HG03280 (cell line): ENCODE measurements at regions not wholly inside any gene's neighbourhood (a gene's known extent, or its start where the extent isn't known, plus 50 kb on each side); places are given as distances from the start of the nearest gene placed in this dataset.
"Not testable (repeated sequence)": the region's sequence is repeated elsewhere in the genome, so short reads cannot be mapped to it uniquely, and the experiment has no call there.

Experiments used
- ATAC-seq: cut with Tn5 transposase; IDR thresholded peaks from one replicate; pipeline ENCODE4 v1.9.1; 2021; ENCODE audit warnings: mild to moderate bottlenecking, moderate library complexity; ENCODE audit not compliant: unreplicated experiment

DNA sequence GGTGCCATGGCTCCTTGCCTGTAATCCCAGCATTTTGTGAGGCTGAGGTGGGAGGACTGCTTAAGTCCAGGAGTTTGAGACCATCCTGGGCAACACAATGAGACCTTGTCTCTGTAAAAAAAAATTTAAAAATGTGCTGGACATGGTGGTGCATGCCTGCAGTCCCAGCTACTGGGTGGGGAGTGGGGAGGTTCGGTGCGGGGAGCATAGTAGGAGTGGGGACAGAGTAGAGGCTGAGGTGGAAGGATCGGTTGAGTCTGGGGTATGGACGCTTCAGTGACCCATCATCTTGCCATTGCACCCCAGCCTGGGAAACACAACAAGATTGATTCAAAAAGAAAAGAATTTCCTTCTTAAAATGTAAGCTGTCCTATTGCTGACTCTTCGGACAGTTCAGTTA lies 1490.0 kb upstream of the GBE1 start:
- ATAC-seq = no peak

DNA sequence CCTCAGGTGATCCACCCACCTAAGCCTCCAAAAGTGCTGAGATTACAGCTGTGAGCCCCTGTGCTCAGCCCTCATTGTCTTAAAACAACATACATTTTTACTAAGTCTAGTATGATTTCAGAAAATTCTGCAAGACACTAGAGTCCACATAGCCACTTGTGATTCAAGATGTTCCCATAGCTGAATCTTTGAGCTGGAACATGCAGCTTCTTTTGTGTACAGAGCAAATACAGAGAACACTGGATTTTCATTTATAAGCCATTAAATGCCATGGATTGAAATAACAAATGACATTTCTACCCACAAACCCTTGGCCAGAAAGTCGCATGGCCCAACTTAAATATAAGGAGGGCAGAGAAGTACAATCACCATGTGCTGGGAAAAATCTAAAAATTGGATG lies 1489.2 kb upstream of the GBE1 start:
- ATAC-seq = no peak

DNA sequence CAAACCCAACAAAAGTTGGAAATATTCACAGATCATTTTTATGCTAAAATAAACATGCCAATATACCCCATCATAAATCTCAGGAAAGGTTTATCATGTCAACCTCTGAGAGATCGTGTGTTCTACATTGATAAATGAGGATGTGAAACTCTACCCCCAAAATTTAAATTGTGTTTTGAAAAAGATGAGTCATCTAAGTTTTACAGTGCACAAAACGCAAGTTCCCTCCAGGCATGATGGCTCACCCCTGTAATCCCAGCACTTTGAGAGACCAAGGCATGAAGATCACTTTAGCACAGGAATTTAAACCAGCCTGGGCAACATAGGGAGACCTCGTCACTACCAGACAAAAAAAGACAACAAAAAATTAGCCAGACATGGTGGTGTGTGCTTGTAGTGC lies 1487.0 kb upstream of the GBE1 start:
- ATAC-seq = no peak

DNA sequence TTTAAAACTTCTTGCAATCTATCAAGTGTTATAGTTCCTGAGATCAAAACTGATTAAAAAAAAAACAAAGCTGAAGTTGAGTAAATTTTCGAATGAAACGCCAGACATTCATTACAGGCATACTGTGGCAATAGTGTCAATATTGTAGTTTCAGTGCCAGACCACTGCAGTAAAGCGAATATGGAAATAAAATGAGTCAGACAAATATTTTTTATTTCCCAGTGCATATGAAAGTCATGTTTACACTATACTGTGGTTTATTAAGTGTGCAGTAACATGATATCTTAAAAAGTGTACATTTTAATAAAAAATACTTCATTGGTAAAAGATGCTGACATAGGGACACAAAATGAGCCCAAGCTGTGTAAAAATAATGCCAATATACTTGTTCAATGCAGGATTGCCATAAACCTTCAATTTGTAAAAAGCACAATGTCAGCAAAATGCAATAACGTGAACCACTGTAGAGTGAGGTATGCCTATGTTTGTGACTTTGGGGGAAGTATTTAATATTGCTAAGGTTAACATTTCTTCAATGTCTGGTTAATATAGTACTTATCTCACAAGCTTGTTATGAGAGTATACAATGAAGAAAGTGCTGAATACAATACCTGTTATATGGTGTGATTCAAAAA lies 1473.9 kb upstream of the GBE1 start:
- no peak for ATAC-seq

DNA sequence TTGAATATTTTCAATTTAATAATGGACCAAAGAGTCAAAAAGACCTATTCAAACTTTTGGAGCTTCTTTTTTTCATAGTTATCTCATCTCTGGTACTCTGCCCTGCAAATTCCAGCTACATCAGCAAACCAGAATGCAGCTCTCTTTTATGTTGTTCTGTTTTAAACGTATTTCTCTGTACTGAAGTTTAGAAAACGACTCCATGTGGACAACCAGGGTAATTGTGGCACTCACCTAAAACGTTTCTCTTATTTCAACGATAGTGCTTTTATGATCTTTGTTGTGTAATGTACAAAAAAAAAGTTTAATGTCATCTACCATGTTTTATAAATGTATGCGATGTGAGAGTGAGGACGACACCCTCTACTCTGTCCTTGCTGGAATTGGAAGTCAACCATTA lies 1472.3 kb upstream of the GBE1 start:
- ATAC-seq = no peak

DNA sequence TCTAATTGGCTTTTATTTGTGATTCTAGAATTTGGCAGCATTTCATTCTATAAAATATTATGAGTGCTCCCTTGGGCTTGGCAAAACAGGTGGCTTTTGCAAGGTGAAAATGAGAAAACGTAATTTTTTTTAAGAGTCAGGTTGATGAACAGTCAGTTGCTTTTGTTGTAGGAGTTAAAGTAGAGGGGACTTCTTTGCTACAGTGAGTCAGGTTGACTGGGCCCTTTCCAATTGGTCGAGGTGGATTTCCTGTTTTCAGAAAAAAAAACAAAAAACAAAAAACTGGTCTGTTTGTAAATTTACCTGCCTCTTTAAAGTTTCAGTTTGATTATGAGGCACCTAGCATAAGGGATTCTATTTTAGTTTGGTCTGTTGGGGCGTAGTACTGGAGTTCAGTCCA lies 1469.4 kb upstream of the GBE1 start:
- no peak for ATAC-seq

DNA sequence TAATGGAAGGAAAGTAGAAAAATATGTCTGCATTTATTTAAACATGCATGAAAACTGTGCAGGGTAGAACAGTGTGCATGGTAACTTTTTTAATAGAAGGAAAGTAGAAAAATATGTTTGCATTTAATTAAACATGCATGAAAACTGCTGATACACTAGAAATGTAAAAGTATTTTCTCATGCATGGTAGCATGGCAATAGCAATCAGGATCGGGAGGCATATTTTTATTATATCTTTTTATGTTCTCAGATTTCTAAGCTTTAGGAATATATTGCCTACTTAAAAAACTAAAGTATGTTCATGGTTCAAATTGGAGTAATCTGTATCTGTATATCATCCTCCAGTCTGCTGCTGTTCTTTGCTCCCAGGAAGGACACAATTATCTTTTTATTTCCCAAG lies 1468.9 kb upstream of the GBE1 start:
- ATAC-seq = no peak

DNA sequence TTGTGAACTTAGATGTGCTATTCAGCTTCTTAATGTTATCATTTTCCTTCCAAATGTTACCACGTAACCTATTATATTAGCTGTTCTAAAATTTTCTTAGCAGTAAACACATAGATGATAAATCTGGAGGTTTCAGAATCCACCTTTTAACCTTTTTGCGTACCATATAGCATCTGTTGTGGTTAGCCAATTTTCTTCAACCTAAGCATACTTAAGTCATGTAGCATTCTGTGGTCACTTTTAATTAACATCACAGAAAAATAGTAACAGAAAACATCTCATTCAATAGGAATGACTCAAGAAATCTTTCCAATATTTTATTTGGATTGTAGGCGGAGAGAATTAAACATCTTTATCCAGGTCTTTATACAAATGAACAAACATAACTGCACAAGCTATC lies 1465.3 kb upstream of the GBE1 start:
- no peak for ATAC-seq

DNA sequence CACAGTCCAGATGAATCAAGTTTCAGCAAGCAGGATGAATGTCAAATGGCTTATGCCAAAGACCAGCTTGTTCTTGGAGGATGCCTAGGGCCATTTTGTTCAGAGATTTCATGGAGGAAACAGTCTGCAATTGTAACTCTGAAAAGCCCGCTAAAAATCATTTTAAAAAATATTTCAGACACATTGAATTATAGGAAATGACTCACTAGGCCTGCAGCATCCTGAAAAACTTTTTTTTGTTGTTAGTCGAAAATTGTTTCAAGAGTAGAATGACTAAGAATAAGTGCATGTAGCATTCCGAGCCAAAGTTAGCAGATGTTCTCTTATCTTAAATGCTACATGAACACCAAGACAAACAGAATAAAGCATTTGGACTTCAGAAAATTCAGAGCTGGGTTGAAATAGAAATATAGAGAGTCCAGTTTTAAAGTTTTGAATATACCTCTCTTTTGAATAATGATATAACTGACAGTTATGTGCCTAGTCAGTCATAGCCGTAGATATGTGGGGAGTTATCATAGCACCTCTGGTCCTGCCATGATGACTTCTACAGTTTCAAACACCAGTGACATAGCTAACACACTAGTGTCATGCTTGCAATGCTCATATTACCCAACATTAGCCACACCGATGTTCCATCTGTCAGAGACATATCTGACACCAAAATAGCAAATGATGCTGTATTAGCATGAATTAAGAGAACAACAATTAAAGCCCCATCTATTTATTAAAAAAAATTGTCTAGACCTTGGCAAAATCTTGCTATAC lies 1462.8 kb upstream of the GBE1 start:
- ATAC-seq = no peak

DNA sequence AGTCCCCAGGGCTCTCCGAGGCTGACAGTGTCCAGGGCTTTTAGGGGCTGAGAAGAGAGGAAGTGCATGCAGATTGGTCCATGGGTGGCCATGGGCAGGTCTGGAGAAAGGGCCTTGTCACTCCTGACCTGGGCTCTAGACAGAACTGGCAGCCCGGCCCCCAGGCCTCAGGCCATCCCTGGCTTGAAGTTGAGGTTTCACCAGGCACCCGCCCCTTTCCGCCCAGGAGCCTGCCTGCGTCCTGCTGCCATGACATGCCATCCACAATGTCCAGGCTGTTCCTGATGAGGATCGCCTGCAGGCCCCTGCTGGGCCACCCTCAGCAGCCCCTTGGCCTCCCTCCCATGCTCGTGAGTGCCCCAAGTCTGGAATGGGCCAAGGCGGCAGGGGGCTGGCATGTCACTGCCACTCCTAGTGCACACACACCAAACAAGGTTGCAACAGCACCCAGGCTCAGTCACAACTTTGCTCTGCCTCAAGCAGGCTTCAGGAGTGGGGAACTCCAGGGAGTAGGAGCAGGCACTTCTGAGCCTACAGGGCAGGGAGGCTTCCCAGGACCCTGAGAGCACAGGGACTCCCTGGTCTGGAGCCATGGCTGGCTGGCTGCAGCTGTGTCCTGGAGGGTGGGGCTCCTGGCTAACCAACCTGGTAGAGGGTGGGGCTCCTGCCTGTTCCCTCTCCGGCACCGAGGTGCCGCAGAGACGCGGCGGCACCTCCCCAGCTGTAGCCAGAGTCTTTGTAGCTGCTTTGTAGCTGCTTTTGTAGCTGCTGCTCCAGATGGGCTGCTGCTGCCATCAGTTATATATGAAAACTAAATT lies 1457.1 kb upstream of the GBE1 start:
- no peak for ATAC-seq

DNA sequence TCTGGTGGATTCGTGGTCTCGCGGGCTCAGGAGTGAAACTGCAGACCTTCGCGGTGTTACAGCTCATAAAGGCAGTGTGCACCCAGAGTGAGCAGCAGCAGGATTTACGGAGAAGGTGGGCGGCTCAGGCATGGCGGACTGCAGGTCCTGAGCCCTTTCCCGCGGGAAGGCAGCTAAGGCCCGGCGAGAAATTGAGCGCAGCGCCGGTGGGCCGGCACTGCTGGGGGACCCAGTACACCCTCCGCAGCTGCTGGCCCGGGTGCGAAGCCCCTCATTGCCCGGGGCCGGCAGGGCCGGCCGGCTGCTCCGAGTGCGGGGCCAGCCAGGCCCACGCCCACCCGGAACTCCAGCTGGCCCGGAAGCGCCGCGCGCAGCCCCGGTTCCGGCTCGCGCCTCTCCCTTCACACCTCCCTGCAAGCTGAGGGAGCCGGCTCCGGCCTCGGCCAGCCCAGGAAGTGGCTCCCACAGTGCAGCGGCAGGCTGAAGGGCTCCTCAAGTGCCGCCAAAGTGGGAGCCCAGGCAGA lies 1456.2 kb upstream of the GBE1 start:
- not testable (repeated sequence) for ATAC-seq

DNA sequence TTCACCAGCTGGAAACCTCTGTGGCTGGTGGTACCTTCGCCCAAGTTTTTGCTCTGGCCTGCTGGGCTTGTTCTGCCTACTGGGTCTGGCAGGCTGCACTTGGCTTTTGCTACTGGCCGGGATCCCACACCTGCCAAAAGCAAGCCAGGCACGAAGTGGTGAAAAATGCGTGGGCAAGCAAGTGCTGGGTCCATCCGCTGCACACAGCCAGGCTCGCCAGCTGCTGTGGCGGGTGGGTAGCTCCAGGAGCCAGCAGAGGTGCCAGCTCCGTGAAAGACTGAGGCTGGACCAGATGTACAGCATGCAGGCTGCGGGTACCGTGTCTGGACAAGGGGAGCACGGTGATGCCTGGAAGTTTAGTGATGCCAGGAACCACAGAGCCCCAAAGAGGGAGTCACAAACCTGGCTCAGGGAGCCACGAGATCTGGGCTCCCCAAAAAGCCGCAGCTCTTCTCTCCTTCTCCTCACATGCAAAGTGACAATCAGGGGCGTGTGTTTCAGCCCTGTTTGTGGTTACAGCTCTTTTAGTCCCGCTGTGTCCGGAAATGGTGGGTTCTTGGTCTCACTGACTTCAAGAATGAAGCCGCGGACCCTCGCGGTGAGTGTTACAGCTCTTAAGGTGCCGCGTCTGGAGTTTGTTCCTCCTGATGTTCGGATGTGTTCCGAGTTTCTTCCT lies 1455.6 kb upstream of the GBE1 start:
- no peak for ATAC-seq

DNA sequence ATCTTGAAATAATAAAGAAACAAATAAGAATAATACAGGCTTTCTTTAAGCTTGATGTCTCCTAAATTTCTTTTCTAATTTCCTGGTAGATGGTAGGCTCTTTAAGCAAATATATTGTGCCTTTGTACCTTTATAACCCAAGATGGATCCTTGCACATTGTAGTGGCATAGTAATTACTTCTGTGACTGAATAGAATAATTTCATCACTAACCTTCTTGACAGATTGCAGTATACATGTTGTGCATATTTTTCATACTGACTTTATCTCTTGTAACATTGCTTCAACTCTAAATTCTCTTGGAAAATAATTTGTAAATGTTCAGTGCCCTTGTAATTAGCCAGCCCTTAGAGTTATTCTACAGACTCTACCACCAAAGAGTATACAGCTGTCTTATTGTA lies 1433.8 kb upstream of the GBE1 start:
- no peak for ATAC-seq

DNA sequence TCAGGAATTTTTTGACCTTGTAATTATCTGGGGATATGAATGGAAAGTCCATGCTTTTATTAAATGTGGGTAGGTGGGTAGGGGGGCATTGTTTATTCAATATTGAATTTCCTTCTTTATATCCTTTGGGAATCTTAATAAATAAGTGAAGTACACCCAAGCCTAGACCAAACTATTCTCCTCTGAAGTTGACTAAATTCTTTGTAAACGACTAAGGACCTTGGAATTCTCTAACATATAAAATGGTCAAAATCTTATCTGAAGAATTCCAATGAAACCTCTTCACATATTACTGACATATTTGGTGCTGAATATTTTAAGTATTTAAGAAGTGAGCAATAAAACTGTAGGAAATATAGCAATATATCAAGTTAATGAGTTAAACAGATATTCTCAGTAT lies 1432.1 kb upstream of the GBE1 start:
- no peak for ATAC-seq

DNA sequence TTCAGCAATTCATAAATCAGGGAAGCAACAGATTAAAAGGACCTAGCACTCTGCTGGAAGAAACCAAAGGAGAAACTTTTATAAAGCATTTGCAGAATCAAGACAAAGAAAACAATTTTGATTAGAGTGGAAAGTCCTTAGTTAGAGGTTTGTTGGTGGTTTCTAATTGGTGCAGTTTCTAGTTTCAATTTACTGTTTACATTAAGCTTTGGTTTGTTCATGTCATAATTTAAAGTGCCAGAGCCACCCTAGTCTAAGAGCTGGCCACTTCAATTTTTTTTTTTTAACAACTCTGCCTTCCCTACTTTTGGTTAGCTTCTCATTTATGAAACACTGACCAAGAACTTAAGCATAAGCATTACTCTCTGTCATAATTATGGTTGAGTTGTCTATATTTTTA lies 1428.2 kb upstream of the GBE1 start:
- no peak for ATAC-seq

DNA sequence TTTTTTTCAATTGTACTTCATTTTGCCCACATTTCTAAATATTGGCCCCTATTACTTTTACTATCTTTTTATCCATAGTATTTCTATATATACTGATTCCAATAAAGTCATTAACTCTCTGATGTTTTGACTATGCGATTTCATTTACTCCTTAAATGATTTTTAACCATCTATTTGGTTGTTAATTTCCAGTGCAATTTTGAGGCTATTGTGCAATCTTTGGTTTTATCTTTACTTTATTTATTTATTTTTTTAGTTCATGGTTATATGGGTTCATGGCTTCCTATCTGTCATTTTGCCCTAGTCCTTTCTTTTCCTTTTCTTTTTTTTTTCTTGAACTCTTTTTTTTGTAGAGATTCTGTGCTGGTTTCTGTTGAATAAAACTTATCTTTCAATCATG lies 1408.0 kb upstream of the GBE1 start:
- ATAC-seq = no peak

DNA sequence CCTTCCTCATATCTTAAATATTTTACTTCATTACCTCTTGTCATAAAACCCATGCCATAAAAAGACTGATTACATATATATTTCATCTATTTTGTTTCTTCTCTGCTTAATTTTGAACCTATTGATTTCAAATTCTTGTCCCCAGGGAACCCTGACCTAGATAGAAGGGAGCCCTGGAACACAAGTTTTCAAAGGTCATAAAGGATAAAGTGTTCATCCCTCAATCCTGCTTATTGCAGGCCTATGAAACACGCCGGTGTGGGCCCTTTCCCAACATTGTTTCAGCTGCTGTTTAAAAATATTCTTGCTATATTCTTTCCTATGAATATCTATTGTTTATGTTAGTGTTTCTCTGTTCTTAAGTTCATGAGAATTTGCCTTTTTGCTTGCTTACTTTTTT lies 1389.5 kb upstream of the GBE1 start:
- ATAC-seq = no peak

DNA sequence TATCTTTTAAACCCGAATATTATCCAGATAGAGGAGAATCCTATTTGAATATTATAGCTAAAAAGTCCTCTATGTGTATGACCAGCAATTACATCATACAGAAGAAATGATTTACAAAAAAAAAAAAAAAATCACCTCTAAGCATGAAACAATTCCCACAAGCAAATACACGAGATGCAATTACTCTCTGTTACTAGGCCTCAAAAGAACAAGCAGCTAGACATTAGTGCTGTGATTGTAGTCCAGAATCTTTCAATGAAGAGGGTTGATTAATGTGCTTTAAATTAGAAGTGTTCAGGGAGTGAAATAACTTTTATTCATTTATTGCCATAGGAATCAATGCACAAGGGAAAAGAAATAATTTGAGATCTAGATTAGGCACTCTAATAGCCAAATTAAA lies 1379.5 kb upstream of the GBE1 start:
- ATAC-seq = no peak

DNA sequence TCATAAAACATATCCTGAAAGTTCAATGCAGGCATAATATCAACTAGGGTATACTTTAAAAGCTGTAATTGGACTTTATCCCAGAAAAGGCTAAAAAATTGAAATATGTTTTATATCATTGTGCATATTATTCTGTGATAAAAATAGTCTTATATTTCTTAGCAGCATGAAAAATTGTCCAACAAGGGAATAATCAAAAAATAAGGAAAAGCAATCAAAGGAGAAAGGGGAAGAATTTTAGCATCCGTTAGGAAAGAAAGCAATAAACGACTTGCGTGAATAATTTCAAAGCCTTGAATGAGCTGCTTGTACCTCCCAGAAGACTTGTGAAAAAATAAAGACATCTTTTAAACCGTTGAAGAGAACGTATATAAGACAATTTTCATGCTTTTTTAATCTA lies 1369.8 kb upstream of the GBE1 start:
- no peak for ATAC-seq

DNA sequence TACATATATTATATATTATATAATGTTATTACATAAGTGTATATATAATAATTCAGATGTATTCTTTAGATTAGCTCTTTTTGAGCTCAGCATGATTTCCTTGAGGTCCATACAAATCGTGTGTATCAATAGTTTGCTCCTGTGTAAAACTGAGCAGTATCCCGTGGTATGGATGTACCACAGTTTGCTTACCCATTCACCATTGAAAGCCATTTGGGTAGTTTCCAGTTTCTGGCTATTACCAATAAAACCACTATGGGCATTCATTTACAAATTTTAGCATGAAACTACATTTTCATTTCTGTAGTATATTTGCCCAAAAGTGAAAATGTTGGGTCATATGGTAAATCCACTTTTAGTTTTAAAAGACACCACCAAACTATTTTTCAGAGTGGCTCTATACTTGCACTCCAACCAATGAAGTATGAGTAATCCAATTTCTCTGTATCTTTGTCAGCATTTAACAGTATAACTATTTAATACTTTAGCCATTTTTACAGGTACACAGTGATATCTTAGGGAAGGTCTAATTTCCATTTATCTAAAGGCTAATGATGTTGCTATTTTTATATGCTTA lies 1361.4 kb upstream of the GBE1 start:
- ATAC-seq = no peak

DNA sequence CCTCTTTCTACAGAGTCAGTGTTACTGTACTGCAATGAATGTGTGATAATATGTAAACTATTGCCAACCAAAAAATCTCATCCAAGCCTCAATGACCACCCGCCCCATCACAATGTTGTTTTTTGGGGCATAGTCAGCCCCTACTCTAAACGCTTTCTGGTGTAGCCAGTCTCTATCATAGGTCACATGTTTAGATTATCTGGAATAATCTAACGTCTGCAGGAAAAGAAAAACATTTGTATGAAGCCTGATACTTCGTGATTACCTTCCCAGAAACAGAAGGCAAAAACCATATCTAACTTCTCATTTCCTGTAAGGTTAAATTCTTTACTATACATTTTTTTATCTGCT lies 1331.8 kb upstream of the GBE1 start:
- ATAC-seq = no peak
